ENCODE measurements at regions not wholly inside any gene's neighbourhood (a gene's known extent, or its start where the extent isn't known, plus 50 kb on each side); places are given as distances from the start of the nearest gene placed in this dataset.
"Not testable (repeated sequence)": the region's sequence is repeated elsewhere in the genome, so short reads cannot be mapped to it uniquely, and the experiment has no call there.

DNA sequence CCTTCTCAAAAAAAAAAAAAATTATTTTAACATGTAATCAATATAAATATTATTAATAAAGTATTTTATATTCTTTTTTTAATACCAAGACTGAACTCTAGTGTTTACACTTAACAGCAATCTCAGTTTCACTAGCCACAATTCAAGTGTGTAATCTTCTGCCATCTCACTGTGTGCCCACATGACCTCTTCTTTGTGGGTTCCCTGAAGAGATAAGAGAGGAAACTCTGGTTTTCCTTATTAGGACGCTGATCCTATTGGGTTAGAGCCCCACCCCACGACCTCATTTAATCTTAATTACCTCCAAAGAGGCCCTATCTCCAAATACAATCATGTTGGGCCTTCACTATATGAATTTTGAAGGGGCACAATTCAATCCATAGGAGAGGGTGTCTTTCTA is 177.6 kb downstream of the STK31 start:
- DNase-seq (ENCODE audit: low read depth in 3 of 3, low spot score in 2 of 3): no peak

DNA sequence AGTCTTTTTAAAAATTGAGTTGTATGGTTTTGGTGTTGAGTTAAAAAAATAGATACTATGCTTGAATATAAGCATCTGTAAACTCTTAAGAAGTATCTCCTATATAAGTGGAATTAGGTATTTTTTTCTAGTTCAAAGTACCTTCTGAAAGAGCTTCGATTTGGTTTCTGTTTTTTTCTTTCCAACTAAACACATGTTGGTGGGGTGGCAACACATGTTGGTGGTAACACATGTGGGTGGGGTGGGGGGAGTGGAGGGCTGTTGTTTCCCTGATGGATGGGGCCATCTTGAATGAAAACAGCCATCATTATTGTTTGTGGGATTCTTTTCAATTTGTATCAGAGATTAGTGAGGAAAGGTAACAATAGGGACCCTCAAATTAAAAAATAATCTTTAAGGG is 178.9 kb downstream of the STK31 start:
- DNase-seq (ENCODE audit: low read depth in 3 of 3, low spot score in 2 of 3): no peak

DNA sequence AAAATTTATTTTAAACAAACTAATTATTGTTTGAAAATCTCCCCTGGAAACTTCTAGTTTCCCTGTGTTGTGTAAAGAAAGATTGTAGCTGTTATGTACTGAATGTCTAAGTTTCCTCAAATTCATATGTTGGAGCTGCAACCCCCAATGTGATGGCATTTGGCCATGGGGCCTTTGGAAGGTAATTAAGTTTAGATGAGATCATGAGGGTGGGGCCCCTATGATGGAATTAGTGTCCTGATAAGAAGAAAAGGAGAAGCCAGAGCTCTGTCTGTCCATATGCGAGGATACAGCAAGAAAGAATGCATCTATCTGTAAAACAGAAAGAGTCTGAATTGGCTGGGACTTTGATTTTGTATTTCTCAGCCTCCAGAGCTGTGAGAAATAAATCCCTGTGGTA is 179.5 kb downstream of the STK31 start:
- DNase-seq (ENCODE audit: low read depth in 3 of 3, low spot score in 2 of 3): no peak

DNA sequence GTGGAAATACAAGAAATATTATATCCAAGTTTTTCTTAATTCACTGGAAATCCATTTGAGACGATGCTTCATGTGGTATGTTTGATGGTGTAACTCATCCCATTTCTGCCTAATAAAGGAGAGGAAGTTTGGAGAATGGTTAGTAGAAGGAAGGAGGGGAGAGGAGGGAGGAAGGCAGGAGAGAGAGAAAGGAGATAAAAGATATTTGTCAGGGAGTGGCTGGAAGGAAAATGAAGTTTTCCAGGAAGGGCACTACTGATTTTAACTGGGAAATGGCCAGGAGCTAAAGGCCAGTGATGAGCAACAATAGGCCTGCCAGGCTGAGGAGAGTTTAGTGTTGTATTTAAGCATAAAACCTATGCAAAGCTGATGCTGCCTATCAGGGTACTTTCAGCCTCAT is 182.0 kb downstream of the STK31 start:
- DNase-seq (ENCODE audit: low read depth in 3 of 3, low spot score in 2 of 3): no peak

DNA sequence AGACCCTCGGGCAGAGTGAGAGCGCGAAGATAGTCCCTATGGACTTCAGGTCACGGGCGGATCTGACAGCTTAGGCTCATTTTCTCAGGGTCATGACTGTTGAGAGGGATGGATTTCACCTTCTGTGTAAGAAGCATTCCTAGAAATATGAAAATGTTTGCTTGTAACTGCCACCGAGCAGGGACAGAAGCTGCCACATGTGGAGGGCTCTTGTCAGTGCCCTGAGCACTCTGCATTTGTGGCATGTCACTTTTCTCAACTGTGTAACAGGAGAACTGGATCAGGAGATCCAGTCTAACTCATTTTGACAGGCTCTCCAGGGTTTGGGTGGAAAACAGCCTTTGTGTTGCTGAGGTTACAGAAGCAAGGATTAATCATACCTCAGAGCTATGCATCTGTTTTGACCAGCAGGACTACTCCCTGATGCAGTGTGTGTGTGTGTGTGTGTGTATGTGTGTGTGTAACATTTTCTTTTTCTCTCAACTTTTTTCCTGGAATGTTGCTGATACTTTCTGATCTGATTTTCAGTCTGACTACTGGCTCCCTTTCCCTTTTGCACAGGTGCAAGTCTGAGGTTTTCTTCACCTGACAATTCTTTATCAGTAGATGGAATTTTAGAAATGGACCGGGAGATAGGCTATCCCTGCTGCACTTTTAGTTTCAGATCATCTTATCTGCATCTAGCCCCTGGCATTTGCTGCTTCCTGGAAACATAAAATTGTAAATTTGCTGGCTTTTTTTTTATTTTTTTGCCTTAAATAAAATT is 183.3 kb downstream of the STK31 start:
- DNase-seq (ENCODE audit: low read depth in 3 of 3, low spot score in 2 of 3): no peak

DNA sequence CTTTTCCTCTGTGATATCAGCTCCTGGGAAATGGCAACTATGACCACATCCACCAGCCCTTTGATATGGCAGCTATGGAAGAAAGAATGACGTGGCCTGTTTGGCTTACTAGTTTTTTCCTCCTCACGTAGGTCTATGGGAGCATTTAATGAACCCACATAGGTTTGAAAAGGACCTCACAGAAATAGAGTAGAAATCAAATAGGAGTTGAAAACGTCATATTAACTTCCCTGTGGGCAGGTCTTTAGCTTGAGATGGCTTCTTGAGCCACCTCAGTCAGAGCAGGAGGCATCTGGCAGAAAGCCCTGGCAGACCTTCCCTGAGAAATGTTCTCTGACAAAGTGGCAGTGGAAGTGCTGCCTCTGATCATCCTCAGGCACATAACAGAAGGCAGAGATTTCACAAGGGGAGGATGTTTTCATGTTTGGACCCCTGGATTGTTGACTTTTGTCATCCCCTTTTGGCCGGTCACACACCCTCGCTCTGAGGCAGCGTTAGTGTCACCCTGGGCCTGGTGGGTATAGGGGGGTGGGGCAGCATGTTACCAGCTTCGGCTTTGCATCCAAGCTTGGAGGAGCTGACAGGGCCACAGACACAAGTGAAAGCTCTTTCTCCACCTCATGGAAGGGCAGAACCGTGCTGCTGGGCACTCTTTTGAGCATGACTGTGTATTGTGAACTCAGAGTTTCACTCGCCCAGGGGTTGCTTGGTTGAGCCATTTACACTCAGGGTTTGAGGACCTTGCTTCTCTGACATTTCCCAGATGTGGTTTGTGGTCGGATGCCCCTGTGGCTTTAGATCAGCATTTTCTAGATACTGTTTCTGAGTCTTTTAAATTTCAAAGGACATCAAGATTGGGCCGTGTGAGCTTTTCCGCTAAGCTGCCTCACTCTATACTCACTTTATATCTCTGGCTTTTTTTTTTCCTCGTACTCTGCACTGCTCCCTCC is 184.2 kb downstream of the STK31 start:
- no peak for DNase-seq (ENCODE audit: low read depth in 3 of 3, low spot score in 2 of 3)

DNA sequence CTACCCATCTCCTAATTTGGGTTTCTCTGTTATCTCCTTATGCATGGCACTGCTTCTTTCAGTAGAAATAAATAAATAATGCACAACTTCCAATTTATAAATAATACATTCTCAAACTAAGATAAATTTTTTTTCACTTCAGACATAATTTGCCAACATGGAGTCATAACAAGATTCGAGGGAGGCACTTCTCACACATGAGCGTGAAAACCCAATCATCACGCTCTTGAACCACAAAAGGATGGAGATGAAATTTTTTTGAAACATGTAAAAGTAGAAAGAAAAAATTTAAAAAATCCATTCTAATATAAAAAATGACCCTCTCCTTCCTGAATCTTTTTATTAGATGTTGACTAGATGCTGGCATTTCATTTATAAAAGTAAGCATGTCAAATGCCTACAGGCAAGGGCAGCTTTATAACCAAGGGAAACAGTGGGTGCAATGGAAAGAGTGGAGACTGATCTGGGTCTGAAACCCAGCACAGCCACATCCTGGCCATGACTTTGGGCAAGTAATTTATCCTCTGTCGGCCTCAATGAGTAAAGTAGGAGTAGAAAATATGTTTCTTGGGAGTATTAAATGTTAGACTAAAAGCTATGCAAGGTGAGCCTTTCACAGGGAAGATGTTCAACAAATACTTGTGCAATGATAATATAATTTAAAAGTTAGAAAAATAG is 185.0 kb downstream of the STK31 start:
- DNase-seq (ENCODE audit: low read depth in 3 of 3, low spot score in 2 of 3): no peak

DNA sequence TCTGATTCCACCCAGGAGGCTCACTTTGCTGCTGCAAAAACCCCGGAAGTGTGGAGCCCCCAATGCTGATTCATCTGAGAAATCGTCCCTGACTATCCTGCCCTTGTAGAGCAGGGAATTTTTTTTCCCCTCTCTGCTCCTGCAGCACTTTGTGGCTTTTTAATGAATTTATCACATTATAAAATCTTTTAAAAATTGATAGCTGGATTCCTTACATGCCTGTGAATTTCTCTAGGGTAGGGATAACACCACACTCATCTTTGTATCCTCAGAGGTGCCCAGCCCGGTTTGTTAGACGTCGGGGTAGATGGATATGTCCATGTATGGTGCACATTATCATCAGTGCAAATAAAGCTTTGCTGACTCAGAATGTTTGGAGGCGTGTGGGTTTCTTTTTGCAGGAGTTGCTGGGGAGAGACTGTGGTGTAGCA is 185.7 kb downstream of the STK31 start:
- no peak for DNase-seq (ENCODE audit: low read depth in 3 of 3, low spot score in 2 of 3)

DNA sequence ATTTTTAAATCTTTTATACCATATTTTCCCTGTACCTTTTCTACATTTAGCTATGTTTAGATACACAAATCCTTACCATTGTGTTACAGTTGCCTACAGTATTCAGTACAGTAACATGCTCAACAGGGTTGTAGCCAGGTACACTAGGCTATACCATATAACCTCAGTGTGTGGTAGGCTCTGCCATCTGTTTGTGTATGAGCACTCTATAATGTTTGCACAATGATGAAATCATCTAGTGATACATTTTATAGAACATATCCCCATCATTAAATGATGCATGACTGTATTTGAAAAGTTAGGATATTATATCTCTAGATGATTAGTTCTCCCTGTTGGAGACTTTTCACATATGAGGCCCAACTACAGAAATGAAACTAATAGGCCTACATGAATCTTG is 188.6 kb downstream of the STK31 start:
- no peak for DNase-seq (ENCODE audit: low read depth in 3 of 3, low spot score in 2 of 3)

DNA sequence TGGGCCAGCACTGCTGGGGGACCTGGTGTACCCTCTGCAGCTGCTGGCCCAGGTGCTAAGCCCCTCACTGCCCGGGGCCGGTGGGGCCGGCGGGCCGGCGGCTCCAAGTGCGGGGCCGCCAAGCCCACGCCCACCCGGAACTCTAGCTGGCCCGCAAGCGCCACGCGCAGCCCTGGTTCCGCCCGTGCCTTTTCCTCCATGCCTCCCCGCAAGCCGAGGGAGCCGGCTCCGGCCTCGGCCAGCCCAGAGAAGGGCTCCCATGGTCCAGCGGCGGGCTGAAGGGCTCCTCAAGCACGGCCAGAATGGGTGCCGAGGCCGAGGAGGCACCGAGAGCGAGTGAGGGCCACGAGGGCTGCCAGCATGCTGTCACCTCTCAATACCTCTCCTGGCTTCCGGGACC is 194.9 kb downstream of the STK31 start:
- not testable (repeated sequence) for DNase-seq (ENCODE audit: low read depth in 3 of 3, low spot score in 2 of 3)

DNA sequence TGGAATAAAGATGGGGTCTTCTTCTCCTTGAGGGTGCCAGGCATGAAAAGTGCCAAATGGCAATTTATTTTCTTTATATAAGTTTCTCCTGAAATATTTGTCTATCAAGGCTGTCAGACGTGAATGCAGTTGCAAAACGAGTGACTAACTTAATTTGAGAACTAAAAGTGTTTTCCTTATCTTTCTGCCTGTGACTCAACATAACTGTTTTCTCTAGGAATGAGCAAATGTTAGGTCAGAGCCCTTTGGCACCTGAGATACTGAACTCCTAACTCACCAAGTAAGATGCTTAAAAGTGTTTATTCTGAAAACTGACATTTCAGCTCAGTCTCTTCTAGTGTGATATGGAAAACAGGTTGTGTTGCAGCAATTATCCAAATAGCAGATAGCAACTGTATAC is 197.0 kb downstream of the STK31 start:
- no peak for DNase-seq (ENCODE audit: low read depth in 3 of 3, low spot score in 2 of 3)

DNA sequence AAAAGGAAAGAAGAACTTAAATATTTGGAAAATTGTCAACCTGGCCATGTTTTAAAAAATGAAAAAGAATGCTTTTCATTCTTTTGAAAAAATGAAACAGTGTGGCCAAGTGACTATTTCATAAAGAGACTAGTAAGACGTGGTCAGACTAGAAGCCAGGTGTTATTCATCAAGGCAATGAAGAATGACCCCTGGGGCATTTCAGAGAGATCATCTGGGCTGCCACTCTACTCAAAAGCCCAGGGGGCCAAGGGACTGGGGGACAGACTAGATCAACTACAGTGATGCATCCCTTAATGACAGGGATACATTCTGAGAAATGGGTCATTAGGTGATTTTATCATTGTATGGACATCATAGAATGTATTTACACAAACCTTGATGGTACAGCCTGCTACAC is 199.4 kb downstream of the STK31 start:
- no peak for DNase-seq (ENCODE audit: low read depth in 3 of 3, low spot score in 2 of 3)

DNA sequence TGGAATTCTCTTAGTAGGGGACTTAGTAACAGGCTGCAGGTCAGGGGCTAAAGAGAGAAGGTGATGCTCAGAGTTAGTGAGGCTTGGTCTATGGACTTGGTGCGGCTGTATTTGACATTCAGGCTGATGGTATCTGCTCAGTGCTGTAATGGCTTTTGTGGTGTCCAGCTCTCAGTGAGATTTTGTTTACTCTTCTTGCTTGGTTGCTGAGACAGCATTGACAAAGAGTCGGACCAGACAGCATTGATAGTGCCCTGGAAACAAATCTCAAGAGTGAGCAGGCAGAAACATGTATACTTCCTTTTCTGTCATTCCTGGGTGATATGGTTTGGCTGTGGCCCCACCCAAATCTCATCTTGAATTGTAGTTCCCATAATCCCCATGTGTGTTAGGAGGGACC is 202.0 kb downstream of the STK31 start:
- DNase-seq (ENCODE audit: low read depth in 3 of 3, low spot score in 2 of 3): no peak

DNA sequence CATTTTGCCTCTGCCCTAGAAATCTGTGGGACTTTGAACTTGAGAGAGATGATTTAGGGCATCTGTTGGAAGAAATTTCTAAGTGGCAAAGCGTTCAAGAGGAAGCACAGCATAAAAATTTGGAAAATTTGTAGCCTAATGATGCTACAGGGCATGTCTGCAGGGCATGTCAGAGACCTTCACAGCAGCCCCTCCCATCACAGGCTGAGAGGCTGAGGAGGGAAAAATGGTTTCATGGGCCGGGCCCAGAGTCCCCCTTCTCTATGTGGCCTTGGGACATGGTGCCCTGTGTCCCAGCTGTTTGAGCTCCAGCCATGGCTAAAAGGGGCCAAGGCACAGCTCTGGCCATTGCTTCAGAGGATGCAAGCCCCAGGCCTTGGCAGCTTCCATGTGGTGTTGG is 203.0 kb downstream of the STK31 start:
- no peak for DNase-seq (ENCODE audit: low read depth in 3 of 3, low spot score in 2 of 3)

DNA sequence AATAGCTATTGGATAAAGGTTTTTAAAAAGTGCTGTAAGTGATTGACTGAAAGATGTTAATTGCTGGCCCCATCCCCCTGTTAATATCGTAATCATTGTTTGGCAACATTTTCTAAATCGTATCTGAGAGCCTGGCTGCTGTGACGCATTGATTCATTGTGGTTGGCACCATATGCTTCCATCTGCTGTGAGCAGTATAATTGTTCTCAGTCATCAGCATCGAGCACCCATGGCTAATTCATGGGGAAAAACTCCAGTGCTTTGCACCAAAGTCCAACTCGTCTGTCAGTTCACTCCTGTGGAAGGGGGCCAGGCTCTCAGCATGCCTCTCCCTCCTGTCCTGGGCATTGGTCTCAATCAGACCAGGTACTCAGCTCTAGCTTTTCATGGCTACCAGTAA is 205.2 kb downstream of the STK31 start:
- DNase-seq (ENCODE audit: low read depth in 3 of 3, low spot score in 2 of 3): no peak

DNA sequence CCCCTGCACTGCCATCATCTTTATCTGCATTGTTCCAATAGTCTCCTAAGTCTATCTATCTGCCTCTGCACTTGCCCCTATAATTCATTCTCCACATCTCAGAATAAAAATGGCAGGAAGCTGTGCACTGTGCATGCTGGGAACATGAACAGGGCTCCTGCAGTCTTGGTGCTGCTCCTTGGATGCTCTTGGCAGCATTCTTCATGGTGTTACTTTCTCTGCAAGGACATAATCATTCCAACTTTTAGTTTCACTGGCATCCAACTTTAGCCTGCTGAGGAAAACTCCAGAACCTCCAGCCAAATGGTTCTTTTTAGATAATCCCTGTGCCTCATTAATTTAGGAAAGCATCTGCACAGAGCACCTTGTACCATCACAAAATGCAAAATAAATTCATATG is 208.3 kb downstream of the STK31 start:
- no peak for DNase-seq (ENCODE audit: low read depth in 3 of 3, low spot score in 2 of 3)

DNA sequence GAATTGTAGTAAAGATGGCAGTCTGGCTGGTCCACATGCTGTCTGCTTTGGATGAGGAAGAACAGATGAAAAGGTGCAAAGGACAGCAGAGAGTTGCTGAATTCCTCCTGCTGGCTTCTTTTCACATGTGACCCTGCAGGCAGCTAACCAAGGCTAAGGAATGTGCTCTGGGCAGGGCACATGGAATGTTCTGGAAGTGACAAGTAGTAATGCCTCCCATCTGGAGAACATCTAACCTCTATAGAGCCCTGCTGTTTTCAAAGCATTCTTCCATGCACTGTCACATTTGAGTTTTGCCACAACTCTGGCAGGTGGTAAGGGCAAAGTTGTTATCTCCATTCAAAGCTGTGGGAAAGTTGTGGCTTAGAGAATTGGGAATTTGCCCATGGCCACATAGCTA is 208.8 kb downstream of the STK31 start:
- DNase-seq (ENCODE audit: low read depth in 3 of 3, low spot score in 2 of 3): no peak

DNA sequence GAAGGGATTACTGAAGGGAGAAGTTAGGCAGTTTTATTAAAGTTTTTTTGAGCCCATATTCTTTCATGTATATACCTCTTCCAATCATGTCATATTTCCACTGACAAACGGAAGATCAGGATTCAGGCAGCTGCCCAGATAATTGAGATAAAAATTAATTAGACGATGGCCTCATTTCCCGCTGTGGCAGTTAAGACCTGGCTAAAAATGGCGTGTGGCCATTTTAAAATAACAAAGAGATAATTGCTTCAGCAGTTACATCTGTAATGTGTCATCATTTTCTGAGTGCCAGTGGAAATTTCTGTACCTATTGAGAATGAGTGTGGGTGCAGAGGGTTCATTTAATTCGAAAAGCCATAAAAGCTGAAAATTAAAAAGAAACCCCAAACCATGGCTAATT is 215.1 kb downstream of the STK31 start:
- no peak for DNase-seq (ENCODE audit: low read depth in 3 of 3, low spot score in 2 of 3)

DNA sequence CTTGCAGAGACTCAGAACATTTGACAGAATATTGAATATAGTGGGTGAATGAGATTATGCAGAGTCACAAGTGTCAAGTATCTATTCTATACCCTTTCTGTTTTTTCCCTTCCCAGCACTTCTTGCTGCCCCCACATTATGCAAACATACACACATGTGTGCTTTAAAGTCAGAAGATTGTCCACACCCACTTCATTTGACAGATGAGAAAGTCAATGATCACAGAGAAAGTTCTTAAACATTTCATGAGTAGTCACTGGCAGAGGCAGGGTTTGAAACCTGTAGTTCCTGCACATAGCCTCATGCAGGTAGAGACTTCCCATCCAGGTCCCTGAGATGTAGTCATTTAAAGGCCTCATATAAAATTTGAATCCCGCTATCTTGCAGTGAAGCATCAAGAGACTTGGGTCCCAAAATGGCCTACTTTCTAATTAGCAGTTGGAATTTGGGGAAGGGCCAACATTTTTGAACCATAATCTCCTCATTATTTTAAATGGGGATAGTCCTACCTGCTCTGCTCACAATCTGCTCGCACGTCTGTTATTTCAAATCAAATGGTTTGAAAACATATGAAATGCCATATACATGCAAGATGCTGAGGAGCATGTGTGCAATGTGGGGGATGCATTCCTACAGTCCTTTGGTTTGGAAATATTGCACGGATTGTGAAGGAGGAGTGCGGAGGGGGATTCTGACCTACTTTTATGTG is 217.8 kb downstream of the STK31 start:
- DNase-seq (ENCODE audit: low read depth in 3 of 3, low spot score in 2 of 3): no peak

DNA sequence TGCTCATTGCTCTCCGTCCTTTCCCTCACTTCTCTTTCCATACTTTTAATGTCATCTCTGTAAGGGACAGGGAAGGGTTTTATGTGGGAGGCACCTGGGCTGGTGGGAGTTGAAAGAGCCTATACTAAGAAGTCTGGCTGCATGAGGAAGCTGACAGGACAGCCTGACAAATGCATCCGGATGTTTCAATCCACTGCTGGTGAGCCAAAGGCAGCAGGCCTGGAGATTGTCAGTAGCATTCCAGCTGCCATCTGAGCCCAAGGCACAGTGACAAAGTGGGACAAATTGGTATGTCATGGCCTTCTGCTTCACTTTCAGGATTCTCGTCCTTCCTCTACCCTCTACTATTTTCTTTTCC is 218.4 kb downstream of the STK31 start:
- DNase-seq (ENCODE audit: low read depth in 3 of 3, low spot score in 2 of 3): no peak

DNA sequence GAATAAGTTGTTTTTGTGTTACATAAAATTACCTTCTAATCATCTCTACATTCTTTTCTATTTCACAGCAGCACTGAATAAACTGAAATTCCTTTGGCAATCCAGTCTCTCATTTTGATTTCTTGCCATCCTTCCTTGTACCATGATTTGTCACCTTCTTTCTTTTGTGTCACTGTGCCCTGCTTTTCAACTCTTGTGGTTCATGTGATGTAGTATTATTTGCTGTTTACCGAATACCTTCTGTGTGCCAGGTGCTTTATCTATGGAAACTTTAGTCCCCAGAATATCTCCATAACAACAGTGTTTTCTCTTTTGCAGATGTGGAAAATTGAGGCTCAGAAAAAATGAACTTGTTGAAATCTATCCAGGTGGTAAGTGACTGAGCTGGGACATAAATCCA is 220.3 kb downstream of the STK31 start:
- DNase-seq (ENCODE audit: low read depth in 3 of 3, low spot score in 2 of 3): no peak

Data from right renal cortex interstitium (tissue), 3 donors.